ENCODE measurements at regions not wholly inside any gene's neighbourhood (a gene's known extent, or its start where the extent isn't known, plus 50 kb on each side); places are given as distances from the start of the nearest gene placed in this dataset.

DNA sequence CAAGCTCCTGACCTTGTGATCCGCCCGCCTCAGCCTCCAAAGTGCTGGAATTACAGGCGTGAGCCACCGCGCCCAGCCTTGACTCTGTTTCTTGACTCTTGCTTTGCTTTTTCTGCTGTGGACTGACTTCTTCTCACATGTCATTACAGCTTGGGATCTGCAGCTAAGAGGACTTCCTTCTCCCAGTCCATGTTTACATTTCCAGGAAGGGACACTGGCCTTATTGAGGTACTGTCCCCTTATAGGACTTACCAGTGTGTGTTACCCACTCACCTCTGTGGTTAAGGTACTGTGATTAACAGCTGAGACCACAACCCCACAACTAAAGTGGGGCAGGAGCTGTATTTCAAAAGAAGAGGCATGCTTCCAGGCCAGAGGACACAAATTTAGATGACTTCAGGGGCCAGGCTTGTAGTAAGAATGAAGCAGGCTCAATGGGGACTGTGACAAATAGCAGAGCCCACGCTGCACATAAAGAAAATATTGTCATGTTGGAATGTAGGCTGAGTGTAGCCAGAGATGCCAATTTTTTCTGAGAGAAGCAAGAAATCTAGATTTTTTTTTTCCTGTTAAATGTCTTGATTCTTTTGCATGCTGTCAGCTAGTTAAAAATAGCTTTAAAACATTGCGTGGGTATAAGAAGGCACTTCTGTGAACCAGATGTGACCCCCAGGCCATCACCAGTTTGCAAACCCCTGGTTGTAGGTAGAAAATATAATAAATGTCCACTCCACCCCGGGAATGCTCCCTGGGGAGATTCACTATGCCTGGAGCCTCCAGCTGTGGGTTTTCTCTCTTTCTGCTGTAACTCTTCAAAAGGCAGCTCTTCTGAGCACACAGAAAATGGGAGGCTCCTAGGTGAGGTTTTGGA lies 75.0 kb downstream of the PTPDC1 start:
- ATAC-seq: no peak

GRCh38 chr9:94160594-94161501 lies 76.6 kb downstream of the PTPDC1 start:
- no peak for ATAC-seq

- ATAC-seq: no peak
Observed at GRCh38 chr9:94161673-94162072, 77.4 kb downstream of the PTPDC1 start.

DNA sequence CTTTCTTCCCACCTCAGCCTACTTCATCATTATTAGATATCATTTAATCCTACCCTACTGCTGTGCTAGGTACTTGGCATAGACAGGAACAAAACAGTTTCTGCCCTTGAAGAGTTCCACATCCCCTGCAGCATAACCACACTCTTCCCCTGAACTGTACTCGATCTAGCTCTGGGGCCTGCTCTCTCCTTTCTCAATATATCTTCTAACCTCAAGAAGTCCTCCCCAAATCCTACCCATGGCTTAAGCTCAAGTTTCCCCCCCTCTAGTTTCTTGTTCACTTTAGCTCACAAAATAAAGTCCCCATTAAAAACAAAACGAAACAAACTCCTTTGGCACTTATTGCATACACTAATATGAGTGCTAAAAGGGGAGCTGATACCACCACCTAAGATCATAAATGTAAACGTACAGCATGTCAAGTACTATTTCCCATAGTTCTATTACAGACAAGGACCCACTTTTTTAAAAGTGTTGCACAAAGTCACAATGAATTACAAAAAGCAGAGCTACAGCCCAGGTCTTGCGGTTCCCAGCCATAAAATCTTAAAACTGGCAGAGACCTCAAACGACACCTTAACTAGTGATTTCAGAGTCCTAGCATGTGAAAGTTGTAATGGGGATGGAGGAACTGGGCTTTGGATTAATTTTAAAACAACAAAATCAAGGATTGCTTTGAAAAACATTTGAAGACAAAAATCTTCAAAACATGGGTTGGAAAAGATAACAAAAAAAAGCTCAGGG lies 80.7 kb downstream of the PTPDC1 start:
- no peak for ATAC-seq

DNA sequence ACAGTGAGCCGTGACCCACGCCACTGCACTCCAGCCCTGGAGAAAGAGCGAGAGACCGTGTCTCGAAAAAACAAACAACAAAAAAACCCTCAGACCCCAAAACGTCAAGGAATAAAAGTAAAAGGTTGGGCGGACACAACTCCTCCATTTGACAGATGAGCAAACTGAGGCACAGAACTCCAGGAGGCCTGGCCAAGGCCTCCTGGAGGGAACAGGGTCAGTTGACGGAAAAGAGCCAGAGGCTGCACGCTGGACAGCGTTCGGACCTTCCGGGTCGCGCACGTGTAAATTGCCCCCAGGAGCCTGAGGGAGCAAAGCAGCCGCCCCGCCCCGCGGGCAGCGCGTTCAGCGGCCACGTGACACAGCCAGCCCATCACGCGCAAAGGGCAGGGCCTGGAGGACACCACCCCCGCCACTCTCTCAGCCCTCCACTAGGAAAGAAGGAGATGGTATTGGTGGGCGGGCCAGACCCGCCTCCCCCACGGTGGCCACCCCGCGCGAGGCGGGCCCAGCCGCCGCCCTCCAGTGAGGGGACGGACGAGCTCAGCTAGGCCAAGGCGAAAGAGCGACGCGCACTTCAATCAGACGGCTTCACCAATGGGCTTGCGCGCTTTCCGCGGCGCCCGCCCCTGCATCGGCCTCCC lies 81.5 kb downstream of the PTPDC1 start:
- ATAC-seq: peak; percentile 97

- ATAC-seq: peak; percentile 90
Observed at GRCh38 chr9:94166236-94166975, 82.1 kb downstream of the PTPDC1 start.

DNA sequence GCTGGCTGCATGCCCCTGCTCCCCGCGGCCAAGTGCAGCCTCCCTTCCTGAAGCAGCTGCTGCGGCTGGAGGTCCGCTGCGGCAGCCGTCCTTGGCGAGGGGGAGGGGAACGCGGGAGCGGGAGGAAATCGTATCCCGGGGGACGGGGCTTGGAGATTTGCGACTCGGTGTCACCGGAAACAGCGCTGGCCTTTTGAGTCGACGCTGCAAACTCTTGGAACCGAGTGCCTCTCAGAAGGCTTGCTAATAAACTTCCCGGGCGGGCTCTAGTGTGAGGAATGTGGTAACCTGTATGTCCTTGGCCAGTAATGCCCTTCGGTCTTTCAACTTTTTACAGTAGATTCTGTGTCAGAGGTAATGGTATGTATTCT lies 82.7 kb downstream of the PTPDC1 start:
- ATAC-seq: peak; percentile 17

GRCh38 chr9:94167376-94167890 lies 83.2 kb downstream of the PTPDC1 start:
- no peak for ATAC-seq

DNA sequence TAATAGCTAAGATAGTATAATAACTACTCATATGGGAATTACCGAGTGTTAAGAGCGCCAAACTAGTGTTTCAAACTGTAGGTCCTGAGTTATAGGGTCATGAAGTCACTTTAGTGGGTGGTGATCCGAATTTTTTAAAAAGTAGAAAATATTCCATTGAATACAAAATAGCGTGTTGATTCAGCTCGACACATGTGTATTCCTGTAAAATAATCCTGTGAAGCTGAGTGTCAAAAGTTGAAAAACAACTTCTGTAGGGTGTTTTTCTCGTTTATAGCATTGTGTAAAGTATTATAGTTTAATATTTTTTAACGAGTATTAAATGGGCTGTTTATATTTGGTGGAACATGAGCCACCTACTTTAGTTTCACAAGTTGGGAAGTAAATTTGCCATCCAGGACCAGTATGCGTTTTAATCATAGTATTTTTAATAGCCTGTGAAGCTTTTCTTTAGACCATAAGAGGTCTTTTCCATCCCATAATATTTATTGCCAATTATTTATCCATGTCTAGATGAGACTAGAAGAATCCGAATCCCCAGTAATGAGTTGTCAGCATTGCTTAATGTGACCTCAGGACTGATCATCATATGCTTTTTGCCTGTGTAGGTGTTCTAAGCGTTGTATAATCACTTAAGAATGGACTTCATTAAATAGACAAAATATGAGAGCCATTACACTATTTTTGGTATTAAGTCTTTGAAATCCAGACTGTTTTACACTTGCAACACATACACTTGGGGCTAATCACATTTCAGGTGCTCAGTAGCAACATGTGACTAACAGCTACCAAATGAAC lies 84.1 kb downstream of the PTPDC1 start:
- no peak for ATAC-seq

DNA sequence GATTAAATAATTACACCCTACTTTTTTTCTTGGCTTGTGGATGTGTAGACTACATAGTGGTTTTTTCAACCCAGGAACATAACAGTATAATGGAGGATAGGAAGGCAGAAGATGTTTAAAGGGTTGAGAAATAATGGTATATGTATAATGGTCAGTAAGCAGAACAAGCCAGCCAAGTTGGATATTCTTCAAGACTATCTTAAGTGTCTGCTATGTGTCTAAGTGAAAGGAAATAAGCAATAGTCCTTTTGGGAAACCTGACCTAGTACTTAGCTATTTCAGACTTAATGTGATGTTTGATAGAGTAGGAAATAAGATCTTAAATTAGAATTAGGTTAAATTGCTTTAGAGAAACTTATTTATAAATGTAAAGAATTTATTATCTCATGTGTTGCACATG lies 85.7 kb downstream of the PTPDC1 start:
- ATAC-seq: no peak

GRCh38 chr9:94173632-94174031 lies 85.5 kb upstream of the ZNF169 start:
- ATAC-seq: no peak

GRCh38 chr9:94174164-94174563 lies 84.9 kb upstream of the ZNF169 start:
- ATAC-seq: no peak

GRCh38 chr9:94175669-94176068 lies 83.4 kb upstream of the ZNF169 start:
- no peak for ATAC-seq

GRCh38 chr9:94176608-94177007 lies 82.5 kb upstream of the ZNF169 start:
- ATAC-seq: no peak

GRCh38 chr9:94178927-94179326 lies 80.2 kb upstream of the ZNF169 start:
- no peak for ATAC-seq

DNA sequence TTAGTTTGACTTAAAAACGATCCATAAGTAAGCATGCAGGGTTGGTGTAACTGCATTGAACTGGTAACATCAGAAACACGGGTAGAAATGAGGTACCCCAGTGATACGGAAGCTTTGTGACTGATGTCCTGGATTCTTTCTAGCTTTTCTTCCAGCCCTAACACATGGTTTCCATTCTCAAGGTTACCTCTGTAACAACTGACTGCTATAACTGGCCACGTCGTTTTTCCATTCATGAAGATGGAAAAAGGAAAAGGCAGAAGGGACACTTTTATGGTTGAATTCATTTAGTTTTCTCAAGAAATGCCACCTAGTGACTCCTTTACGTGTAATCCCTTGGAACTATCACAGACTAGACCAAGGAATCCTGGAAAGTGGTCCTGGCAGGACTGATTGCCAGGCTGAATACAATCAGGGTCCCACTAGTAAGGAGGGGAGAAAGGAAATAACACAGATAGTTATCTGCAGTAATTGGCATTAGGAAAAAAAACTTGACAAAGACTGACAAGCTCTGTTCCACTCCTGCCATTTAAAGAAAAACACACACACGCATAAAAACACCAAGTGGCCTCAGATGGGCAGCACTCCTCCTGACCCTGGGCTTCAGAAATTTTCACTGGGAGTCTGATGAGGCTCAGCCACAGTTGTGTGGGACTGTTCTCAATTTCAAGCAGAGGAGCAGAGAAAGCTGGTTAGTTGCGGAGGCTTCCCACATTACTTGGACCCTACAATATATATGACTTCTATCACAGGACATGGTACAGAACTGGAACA lies 77.5 kb upstream of the ZNF169 start:
- ATAC-seq: no peak

DNA sequence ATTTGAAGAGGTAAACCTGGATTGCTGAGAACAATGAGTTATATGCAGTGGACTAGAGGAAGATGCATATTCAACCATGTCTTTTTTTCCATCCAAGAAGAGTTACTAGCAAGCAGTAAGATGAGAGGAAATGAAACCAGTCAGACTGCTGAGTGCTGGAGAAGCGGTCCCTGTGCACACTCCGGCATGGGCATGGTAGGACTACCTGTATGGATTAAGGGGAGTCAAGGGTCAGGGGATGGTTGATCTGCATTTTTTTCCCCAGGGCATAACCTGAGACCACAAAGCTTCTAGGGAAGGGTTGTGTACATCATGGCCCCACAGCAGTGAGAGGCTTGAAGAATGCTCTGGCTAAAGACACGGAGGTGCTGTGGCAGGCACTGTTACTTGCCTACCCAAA lies 76.6 kb upstream of the ZNF169 start:
- peak; percentile 39 for ATAC-seq

DNA sequence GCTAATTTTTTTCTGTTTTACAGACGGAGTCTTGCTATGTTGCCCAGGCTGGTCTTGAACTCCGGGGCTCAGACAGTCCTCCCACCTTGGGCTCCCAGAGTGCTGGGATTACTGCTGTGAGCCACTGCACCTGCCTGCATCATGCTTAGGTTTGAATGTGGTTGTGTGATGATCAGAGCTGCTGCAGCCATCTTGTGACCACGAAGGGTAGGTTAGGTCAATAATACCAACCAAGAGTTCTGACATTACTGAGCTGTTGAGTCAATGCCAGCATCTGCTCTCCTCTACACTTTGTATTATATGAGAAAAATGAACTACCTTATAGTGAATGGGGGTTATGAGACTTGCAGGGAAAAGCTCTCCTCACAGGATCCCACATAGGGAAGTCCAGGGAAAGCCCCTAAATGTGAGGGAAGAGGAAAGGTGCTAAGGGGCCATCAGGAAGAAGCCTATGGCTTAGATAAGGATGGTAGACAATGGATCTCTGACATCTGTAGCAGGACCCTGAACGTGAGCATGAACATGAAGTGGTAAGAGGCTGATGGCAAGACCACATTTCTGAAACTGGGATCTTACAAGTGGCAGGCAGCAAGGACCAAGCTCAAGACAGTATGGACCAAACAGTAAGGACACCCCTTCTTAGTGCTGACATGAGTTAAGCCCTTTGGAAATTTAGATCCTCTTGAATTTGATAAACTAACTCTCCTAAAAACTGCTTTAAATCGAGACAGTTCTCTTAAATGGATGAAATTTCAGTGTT lies 75.7 kb upstream of the ZNF169 start:
- no peak for ATAC-seq

- ATAC-seq: no peak
Observed at GRCh38 chr9:94188246-94188645, 70.9 kb upstream of the ZNF169 start.
